Thymus (tissue), 11 donors: ENCODE measurements at regions not wholly inside any gene's neighbourhood (a gene's known extent, or its start where the extent isn't known, plus 50 kb on each side); places are given as distances from the start of the nearest gene placed in this dataset.

Experiments used
- DNase-seq, 9 donors: peaks; one replicate each; pipeline ENCODE4 v3.0.0-alpha.2; 2013; ENCODE audit warnings: low spot score in 9 of 9, low read depth in 6 of 9, missing footprints in 1 of 9
- H3K27ac ChIP-seq, 2 donors: one replicate each; pipeline ENCODE4 v1.5.1; 2013; ENCODE audit warnings: control low read depth in 1 of 2, low read depth in 1 of 2, low read length in 1 of 2, mild to moderate bottlenecking in 1 of 2, moderate library complexity in 1 of 2
- H3K27me3 ChIP-seq, 2 donors: one replicate each; pipeline ENCODE4 v1.5.1; 2013; ENCODE audit warnings: low read length in 1 of 2; ENCODE audit not compliant: control insufficient read depth in 2 of 2, insufficient read depth in 1 of 2
- H3K36me3 ChIP-seq, 2 donors: one replicate each; pipeline ENCODE4 v1.5.1; 2013; ENCODE audit warnings: low read length in 1 of 2, mild to moderate bottlenecking in 1 of 2, moderate library complexity in 1 of 2; ENCODE audit not compliant: control insufficient read depth in 2 of 2, insufficient read depth in 2 of 2
- H3K4me1 ChIP-seq, 2 donors: one replicate each; pipeline ENCODE4 v1.5.1; 2013; ENCODE audit warnings: low read length in 2 of 2; ENCODE audit not compliant: control insufficient read depth in 2 of 2, insufficient read depth in 2 of 2
- H3K4me3 ChIP-seq, 2 donors: one replicate each; pipeline ENCODE4 v1.5.1; 2013; ENCODE audit warnings: low read length in 2 of 2, control low read depth in 1 of 2, mild to moderate bottlenecking in 1 of 2
- H3K9me3 ChIP-seq, 2 donors: one replicate each; pipeline ENCODE4 v1.5.1; 2013; ENCODE audit warnings: low read length in 1 of 2, mild to moderate bottlenecking in 1 of 2; ENCODE audit not compliant: control insufficient read depth in 2 of 2, insufficient read depth in 1 of 2
- WGBS: extraction: QIAGEN DNeasy Blood & Tissue Kit; methylation state at CpG from one replicate; pipeline ENCODE4 v1.1.7; 2013; 5-methylcytosine and 5-hydroxymethylcytosine counted together
- donor health status: healthy.

DNA sequence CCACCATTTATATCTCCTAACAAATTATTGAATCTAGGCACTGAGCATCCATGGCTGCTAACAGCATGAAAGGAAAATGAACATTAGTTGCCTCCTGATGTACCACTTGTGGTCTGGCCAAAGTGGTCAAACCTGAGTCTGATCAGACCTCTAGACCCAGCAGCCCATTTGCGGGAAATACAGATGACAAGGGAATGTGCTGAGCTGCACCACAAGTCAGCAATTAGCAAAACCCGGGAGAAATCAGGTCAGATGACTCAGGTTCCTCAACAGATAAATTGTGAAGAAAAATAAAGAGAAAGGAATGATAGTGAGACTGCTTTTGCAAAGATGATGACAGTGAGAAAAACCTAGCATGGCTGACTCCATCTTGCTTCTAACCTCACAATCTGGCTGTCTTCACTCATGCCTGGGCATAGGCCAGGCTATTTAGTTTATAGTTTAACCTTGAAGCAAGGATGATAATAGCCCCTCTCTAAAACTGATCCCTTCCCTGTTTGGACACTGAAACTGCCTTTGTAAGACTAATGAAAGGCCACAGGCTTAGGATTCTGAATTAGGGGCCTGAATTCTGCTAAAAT lies 142.7 kb upstream of the ASIC2 start:
- Histone ChIP-seq H3K27ac (no peak overlapping the region), H3K36me3 (no peaks in the 10 kb centered on the region), H3K4me3 (no peak overlapping the region), H3K9me3 (no peaks in the 10 kb centered on the region), H3K27me3 (no peaks in the 10 kb centered on the region), H3K4me1 (no peaks in the 10 kb centered on the region)
- WGBS: 94% methylated on average over 2 of the region's 2 CpGs
- DNase-seq: no peak

DNA sequence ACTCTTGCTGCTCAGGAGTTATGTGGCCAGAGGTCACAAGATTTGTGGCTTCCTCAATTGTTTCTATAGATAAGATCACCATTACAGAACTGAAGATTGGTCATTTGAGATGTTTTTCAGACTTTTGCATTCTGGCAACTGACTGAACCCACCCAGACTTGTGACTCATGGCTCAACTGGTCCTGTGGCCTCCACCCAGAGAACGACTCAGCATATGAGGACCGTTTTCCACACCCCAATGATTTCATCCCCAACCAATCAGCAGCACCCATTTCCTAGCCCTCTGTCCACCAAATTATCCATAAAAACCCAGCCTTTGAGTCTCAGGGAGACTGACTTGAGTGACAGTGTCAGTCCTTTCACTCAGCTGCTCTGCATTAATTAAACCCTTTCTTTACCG lies 143.2 kb upstream of the ASIC2 start:
- 83% methylated on average over 3 of the region's 3 CpGs for WGBS
- Histone ChIP-seq H3K4me1 (no peaks in the 10 kb centered on the region), H3K36me3 (no peaks in the 10 kb centered on the region), H3K9me3 (no peaks in the 10 kb centered on the region), H3K27ac (no peak overlapping the region), H3K4me3 (no peak overlapping the region), H3K27me3 (no peaks in the 10 kb centered on the region)
- no peak for DNase-seq

DNA sequence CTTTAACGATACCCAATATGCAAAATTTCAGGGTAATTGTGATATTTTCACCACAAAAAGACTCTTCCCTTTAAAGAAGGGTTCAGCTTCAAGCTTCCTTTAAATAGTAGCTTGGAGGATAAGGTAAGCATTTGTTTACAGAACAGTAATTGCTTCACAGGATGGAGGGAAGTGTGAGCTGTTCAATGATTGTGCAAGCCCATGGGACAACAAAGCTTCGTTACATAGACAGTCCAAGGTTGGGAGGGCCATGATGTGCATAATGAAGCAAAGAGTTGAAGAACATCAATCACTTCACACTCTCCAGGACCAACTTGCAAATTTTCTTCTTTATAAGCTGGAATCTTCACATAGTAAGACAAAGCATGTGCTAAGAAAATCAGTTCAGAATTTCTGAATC lies 145.0 kb upstream of the ASIC2 start:
- no peaks in the 10 kb centered on the region for H3K27me3 ChIP-seq
- no peak for DNase-seq
- 69% methylated on average over 2 of the region's 2 CpGs for WGBS
- no peak overlapping the region for H3K4me3 ChIP-seq
- no peak overlapping the region for H3K27ac ChIP-seq
- H3K36me3 ChIP-seq: no peaks in the 10 kb centered on the region
- H3K4me1 ChIP-seq: no peaks in the 10 kb centered on the region
- no peaks in the 10 kb centered on the region for H3K9me3 ChIP-seq

DNA sequence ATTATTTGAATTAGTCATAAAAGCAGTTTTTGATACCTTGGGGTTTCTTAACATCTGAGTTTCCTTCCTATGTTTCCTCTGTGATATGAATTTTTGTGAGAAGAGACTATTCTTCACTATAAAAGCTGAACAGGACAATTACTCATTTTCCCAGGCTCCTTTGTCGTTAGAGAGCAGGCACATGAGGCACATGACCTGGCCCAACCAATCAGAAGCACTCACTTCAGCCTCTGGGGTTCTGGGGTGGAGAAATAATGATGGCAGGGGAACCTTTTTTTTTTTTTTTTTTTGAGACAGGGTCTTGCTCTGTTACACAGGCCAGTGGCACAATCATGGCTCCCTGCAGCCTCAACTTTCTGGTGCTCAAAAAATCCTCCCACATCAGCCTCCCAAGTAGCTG lies 145.5 kb upstream of the ASIC2 start:
- DNase-seq: no peak
- Histone ChIP-seq H3K9me3 (no peaks in the 10 kb centered on the region), H3K27me3 (no peaks in the 10 kb centered on the region), H3K4me1 (no peaks in the 10 kb centered on the region), H3K4me3 (no peak overlapping the region), H3K27ac (no peak overlapping the region), H3K36me3 (no peaks in the 10 kb centered on the region)
- 77% methylated on average over 1 of the region's 1 CpG for WGBS

DNA sequence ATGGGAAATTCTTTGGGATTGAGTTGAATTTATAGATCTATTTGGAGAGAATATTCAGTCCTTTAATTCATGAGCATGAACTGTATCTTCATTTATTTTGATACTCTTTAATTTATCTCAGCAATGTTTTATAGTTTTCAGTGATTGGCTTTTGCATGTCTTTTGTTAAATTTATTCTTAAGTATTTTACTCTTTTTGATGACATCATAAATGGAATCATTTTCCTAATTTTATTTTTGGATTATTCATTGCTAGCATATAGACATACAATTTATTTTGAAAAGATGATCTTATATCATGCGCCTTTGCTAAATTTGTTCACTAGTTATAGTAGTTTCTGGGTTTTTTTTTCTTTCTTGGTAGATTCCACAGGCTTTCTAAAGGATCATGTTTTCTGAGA lies 149.2 kb upstream of the ASIC2 start:
- Histone ChIP-seq H3K4me3 (no peak overlapping the region), H3K4me1 (no peaks in the 10 kb centered on the region), H3K36me3 (no peaks in the 10 kb centered on the region), H3K9me3 (no peaks in the 10 kb centered on the region), H3K27ac (no peak overlapping the region), H3K27me3 (no peaks in the 10 kb centered on the region)
- no peak for DNase-seq
- 95% methylated on average over 1 of the region's 1 CpG for WGBS

DNA sequence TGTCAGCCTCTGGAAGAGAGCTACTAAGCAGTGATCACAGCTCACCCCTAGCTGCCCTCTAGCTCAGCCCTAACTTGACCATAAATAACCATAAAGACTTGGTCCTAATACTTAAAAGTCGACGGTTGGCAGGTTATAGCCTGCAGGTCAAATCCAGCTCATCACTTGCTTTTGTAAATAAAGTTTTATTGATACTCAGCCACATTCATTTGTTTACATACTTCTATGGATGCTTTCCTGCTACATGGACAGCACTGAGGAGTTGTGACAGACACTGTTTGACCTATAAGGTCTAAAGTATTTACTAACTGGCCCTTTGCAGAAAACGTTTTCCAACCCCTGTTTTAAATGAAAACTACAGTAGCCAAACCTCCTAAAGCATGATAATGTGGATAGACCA lies 151.6 kb upstream of the ASIC2 start:
- no peak overlapping the region for H3K27ac ChIP-seq
- no peaks in the 10 kb centered on the region for H3K36me3 ChIP-seq
- no peaks in the 10 kb centered on the region for H3K27me3 ChIP-seq
- no peaks in the 10 kb centered on the region for H3K9me3 ChIP-seq
- 66% methylated on average over 3 of the region's 3 CpGs for WGBS
- H3K4me3 ChIP-seq: no peak overlapping the region
- no peaks in the 10 kb centered on the region for H3K4me1 ChIP-seq
- no peak for DNase-seq

DNA sequence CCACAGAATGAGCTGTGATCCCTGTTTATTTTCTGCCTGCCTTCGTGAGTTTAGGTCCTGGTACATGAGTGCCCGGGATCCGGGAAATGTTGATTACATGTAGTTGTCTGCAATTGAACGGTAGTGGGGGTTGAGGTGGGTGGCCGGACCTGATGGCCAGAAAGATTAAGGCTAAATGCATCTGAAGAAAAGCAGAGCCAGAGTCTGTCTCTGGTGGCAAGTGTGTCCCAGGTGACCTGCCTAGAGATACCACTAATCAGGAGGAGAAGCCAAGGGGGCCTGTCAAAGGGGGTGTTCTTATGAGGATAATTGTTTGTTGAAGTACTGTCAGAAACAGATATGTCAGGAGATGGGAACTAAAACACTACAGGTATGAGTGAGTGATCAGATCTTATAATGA lies 154.0 kb upstream of the ASIC2 start:
- WGBS: 66% methylated on average over 5 of the region's 5 CpGs
- no peak for DNase-seq
- H3K27me3 ChIP-seq: no peaks in the 10 kb centered on the region
- H3K36me3 ChIP-seq: no peaks in the 10 kb centered on the region
- H3K4me3 ChIP-seq: no peak overlapping the region
- no peaks in the 10 kb centered on the region for H3K4me1 ChIP-seq
- H3K27ac ChIP-seq: no peak overlapping the region
- H3K9me3 ChIP-seq: no peaks in the 10 kb centered on the region

DNA sequence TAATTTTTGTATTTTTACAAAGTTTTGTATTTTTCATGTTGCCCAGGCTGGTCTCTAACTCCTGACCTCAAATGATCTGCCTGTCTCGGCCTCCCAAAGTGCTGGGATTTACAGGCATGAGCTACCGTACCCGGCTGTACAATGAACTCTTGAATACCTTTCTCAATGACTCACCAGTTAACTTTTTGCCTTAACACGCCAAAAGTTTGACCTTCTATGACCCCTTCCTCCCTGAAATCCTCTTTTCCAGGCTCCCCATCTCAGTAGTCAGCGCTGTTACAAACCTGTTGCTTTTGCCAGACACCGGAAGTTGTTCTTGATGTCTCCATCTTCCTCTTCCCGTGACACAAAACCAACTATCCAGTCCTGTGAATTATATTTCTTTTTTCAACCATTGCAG lies 158.1 kb upstream of the ASIC2 start:
- no peak overlapping the region for H3K4me3 ChIP-seq
- H3K9me3 ChIP-seq: no peaks in the 10 kb centered on the region
- WGBS: 82% methylated on average over 7 of the region's 7 CpGs
- H3K27me3 ChIP-seq: no peaks in the 10 kb centered on the region
- no peak for DNase-seq
- no peaks in the 10 kb centered on the region for H3K4me1 ChIP-seq
- no peak overlapping the region for H3K27ac ChIP-seq
- H3K36me3 ChIP-seq: no peaks in the 10 kb centered on the region

DNA sequence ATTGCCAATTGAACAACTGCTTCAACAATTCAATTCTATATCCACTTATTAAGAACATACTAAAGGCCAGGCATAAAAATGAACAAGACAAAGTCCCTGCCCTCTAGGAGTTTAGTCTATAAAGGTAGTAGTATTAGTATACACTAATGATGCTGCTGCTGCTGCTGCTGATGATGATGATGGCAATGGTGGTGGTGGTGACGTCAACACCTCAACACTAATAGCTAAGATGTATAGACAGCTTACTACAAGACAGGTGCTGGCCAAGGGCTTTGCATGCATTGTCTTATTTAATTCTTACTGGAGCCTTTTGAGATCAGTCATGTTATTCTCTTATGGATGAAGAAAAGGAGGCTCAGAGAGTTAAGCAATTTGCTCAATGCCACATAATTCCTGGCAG lies 164.4 kb upstream of the ASIC2 start:
- H3K4me1 ChIP-seq: no peaks in the 10 kb centered on the region
- DNase-seq: no peak
- H3K36me3 ChIP-seq: no peaks in the 10 kb centered on the region
- no peak overlapping the region for H3K4me3 ChIP-seq
- 93% methylated on average over 1 of the region's 1 CpG for WGBS
- no peaks in the 10 kb centered on the region for H3K9me3 ChIP-seq
- no peak overlapping the region for H3K27ac ChIP-seq
- peaks cover 0 to 2% of the 10 kb centered on the region in 2 donors for H3K27me3 ChIP-seq
